Right renal cortex interstitium (tissue), 3 donors: ENCODE measurements at regions not wholly inside any gene's neighbourhood (a gene's known extent, or its start where the extent isn't known, plus 50 kb on each side); places are given as distances from the start of the nearest gene placed in this dataset.

ENCODE experiments used
- DNase-seq, 3 donors: peaks; one replicate each; pipeline ENCODE4 v3.0.0-alpha.2; 2013; ENCODE audit warnings: low read depth in 3 of 3, low spot score in 2 of 3

GRCh38 chr7:46695051-46695708 lies 774.1 kb upstream of the IGFBP3 start:
- DNase-seq: no peak

GRCh38 chr7:46694058-46694457 lies 773.0 kb upstream of the IGFBP3 start:
- DNase-seq: no peak

GRCh38 chr7:46687203-46687602 lies 766.1 kb upstream of the IGFBP3 start:
- DNase-seq: no peak

GRCh38 chr7:46685051-46685450 lies 764.0 kb upstream of the IGFBP3 start:
- no peak for DNase-seq

- no peak for DNase-seq
Observed at GRCh38 chr7:46682836-46683624, 762.0 kb upstream of the IGFBP3 start.

GRCh38 chr7:46681865-46682503 lies 760.9 kb upstream of the IGFBP3 start:
- DNase-seq: no peak

- DNase-seq: no peak
Observed at GRCh38 chr7:46680147-46680546, 759.1 kb upstream of the IGFBP3 start.

- no peak for DNase-seq
Observed at GRCh38 chr7:46679671-46680070, 758.6 kb upstream of the IGFBP3 start.

GRCh38 chr7:46678421-46678820 lies 757.3 kb upstream of the IGFBP3 start:
- DNase-seq: no peak

GRCh38 chr7:46675456-46675855 lies 754.4 kb upstream of the IGFBP3 start:
- no peak for DNase-seq

GRCh38 chr7:46672861-46673260 lies 751.8 kb upstream of the IGFBP3 start:
- no peak for DNase-seq

GRCh38 chr7:46671108-46671769 lies 750.2 kb upstream of the IGFBP3 start:
- DNase-seq: no peak

GRCh38 chr7:46669028-46669427 lies 748.0 kb upstream of the IGFBP3 start:
- DNase-seq: no peak

- no peak for DNase-seq
Observed at GRCh38 chr7:46664453-46664852, 743.4 kb upstream of the IGFBP3 start.

- DNase-seq: no peak
Observed at GRCh38 chr7:46663025-46663424, 742.0 kb upstream of the IGFBP3 start.

- no peak for DNase-seq
Observed at GRCh38 chr7:46661431-46661830, 740.4 kb upstream of the IGFBP3 start.

GRCh38 chr7:46660402-46660980 lies 739.4 kb upstream of the IGFBP3 start:
- no peak for DNase-seq

GRCh38 chr7:46658281-46658680 lies 737.2 kb upstream of the IGFBP3 start:
- DNase-seq: no peak

- DNase-seq: no peak
Observed at GRCh38 chr7:46654546-46655443, 733.7 kb upstream of the IGFBP3 start.

GRCh38 chr7:46653848-46654247 lies 732.8 kb upstream of the IGFBP3 start:
- DNase-seq: no peak
